K562 (cell line): ENCODE measurements at regions not wholly inside any gene's neighbourhood (a gene's known extent, or its start where the extent isn't known, plus 50 kb on each side); places are given as distances from the start of the nearest gene placed in this dataset.

Experiments
- NR2C1 ChIP-seq, 2 experiments: fragments of 450-650 bp; IDR thresholded peaks; 2 replicates each; pipeline ENCODE4 v1.6.1; 2017; ENCODE audit warnings: mild to moderate bottlenecking in 2 of 2, antibody characterized with exemption in 1 of 2, inconsistent platforms in 1 of 2, missing compliant biosample characterization in 1 of 2, missing genetic modification characterization in 1 of 2
- PCBP1 ChIP-seq: fragments of 200-400 bp; formaldehyde crosslinking; IDR thresholded peaks from 2 replicates; pipeline ENCODE4 v1.6.1; 2018; ENCODE audit warnings: mild to moderate bottlenecking, low read depth, low read length; ENCODE audit not compliant: poor library complexity, severe bottlenecking
- RBM25 ChIP-seq: fragments of 200-400 bp; formaldehyde crosslinking; IDR thresholded peaks from 2 replicates; pipeline ENCODE4 v1.6.1; 2018; ENCODE audit warnings: low read length, low read depth, moderate library complexity; ENCODE audit not compliant: severe bottlenecking
- SRSF9 ChIP-seq: fragments of 200-400 bp; formaldehyde crosslinking; IDR thresholded peaks from 2 replicates; pipeline ENCODE4 v1.6.1; 2017; ENCODE audit warnings: low read depth, low read length, borderline replicate concordance
- TF ChIP-seq, protein P1 (sequence below), 2 experiments: fragments of 450-650 bp; IDR thresholded peaks; 2 replicates each; pipeline ENCODE4 v1.6.1; 2016; ENCODE audit warnings: mild to moderate bottlenecking in 2 of 2, borderline replicate concordance in 1 of 2, low read depth in 1 of 2, moderate library complexity in 1 of 2
- TF ChIP-seq, protein P2 (sequence below): conservative IDR thresholded peaks from 2 replicates; pipeline ENCODE4 v1.6.1; 2011; ENCODE audit warnings: low read depth, mild to moderate bottlenecking, low read length; ENCODE audit not compliant: control insufficient read depth
- TF ChIP-seq, protein P3 (sequence below), 2 experiments: fragments of 450-650 bp in 1 of 2; sonication (generic) in 1 of 2; formaldehyde crosslinking in 1 of 2; IDR thresholded peaks in 1 of 2; conservative IDR thresholded peaks in 1 of 2; 2 replicates each; pipeline versions ENCODE4 v1.6.1 to v1.8.1; 2016 to 2023; ENCODE audit warnings: mild to moderate bottlenecking in 2 of 2, moderate library complexity in 2 of 2, inconsistent platforms in 1 of 2, missing genetic modification reagents in 1 of 2

DNA sequence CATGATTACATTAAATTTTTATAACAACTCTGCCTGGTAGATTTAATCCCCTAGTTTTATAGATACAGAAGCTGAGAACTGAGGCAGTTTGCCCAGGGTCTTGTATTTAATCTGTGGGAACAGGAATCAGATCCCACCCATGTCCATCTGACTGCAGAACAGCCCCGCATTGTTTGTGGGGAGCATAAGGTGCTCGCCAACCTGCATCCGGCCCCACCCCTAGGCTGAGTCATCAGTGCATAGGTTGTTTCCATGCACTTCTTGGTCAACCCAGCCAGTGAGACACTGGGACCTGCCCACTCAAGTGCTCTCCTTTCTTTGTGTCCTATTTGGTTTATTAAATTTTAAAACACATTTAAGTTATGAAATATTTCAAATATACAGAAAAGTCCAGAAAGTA lies 266.2 kb downstream of the OPA1 start (continued):
- TF ChIP-seq, protein P1, sequence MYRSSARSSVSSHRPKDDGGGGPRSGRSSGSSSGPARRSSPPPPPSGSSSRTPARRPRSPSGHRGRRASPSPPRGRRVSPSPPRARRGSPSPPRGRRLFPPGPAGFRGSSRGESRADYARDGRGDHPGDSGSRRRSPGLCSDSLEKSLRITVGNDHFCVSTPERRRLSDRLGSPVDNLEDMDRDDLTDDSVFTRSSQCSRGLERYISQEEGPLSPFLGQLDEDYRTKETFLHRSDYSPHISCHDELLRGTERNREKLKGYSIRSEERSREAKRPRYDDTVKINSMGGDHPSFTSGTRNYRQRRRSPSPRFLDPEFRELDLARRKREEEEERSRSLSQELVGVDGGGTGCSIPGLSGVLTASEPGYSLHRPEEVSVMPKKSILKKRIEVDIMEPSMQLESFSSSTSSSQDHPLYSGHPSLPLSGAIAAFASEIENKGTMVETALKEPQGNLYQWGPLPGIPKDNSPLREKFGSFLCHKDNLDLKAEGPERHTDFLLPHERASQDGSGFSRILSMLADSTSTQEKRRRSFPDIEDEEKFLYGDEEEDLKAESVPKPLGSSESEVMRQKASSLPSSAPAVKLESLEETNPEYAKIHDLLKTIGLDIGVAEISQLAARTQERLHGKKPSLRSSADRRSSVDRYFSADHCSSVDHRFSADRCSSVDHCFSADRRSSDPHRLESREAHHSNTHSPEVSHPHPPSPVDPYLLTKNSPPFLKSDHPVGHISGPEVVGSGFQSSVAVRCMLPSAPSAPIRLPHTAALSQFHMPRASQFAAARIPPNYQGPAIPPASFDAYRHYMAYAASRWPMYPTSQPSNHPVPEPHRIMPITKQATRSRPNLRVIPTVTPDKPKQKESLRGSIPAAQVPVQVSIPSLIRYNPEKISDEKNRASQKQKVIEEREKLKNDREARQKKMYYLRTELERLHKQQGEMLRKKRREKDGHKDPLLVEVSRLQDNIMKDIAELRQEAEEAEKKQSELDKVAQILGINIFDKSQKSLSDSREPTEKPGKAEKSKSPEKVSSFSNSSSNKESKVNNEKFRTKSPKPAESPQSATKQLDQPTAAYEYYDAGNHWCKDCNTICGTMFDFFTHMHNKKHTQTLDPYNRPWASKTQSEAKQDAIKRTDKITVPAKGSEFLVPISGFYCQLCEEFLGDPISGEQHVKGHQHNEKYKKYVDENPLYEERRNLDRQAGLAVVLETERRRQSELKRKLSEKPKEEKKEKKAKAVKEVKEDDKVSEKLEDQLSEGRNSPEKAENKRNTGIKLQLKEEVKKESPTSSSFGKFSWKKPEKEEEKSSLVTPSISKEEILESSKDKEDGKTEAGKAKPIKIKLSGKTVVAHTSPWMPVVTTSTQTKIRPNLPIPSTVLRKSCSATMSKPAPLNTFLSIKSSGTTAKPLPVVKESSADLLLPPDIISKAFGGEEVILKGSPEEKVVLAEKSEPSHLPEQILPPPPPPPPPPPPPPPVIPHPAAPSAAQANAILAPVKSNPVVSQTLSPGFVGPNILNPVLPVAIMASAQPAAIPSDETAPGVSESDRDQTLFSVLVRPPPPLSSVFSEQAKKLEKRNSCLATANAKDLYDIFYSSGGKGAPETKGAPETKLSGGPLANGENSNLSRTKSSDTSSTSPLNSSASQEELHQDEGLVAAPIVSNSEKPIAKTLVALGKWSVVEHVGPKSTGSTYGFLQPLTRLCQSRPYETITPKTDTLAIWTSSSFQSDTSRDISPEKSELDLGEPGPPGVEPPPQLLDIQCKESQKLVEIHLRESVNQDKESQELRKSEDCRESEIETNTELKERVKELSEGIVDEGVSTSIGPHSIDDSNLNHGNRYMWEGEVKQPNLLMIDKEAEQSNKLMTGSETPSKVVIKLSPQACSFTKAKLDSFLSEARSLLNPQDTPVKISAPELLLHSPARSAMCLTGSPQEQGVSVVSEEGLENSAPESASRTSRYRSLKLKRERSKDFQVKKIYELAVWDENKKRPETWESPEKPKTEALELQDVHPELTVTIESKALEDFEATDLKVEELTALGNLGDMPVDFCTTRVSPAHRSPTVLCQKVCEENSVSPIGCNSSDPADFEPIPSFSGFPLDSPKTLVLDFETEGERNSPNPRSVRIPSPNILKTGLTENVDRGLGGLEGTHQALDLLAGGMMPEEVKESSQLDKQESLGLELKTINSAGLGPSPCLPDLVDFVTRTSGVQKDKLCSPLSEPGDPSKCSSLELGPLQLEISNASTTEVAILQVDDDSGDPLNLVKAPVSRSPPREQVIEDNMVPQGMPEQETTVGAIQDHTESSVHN (IDR thresholded peaks at IDR 0.05; ENCODE audit: borderline replicate concordance in 1 of 2, low read depth in 1 of 2): no peak
- TF ChIP-seq NR2C1 (IDR thresholded peaks at IDR 0.05) (no peak), NR2C1 (tag; IDR thresholded peaks at IDR 0.05) (no peak), PCBP1 (no peak), RBM25 (no peak), SRSF9 (no peak)
- TF ChIP-seq, protein P2, sequence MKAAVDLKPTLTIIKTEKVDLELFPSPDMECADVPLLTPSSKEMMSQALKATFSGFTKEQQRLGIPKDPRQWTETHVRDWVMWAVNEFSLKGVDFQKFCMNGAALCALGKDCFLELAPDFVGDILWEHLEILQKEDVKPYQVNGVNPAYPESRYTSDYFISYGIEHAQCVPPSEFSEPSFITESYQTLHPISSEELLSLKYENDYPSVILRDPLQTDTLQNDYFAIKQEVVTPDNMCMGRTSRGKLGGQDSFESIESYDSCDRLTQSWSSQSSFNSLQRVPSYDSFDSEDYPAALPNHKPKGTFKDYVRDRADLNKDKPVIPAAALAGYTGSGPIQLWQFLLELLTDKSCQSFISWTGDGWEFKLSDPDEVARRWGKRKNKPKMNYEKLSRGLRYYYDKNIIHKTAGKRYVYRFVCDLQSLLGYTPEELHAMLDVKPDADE: no peak
- TF ChIP-seq, protein P3, sequence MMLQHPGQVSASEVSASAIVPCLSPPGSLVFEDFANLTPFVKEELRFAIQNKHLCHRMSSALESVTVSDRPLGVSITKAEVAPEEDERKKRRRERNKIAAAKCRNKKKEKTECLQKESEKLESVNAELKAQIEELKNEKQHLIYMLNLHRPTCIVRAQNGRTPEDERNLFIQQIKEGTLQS (IDR thresholded peaks at IDR 0.05): peak; percentile 87
- TF ChIP-seq, protein P3 (CRISPR knock-in tag; conservative IDR thresholded peaks at IDR 0.05): no peak
